ENCODE measurements at regions not wholly inside any gene's neighbourhood (a gene's known extent, or its start where the extent isn't known, plus 50 kb on each side); places are given as distances from the start of the nearest gene placed in this dataset.
"Not testable (repeated sequence)": the region's sequence is repeated elsewhere in the genome, so short reads cannot be mapped to it uniquely, and the experiment has no call there.

DNA sequence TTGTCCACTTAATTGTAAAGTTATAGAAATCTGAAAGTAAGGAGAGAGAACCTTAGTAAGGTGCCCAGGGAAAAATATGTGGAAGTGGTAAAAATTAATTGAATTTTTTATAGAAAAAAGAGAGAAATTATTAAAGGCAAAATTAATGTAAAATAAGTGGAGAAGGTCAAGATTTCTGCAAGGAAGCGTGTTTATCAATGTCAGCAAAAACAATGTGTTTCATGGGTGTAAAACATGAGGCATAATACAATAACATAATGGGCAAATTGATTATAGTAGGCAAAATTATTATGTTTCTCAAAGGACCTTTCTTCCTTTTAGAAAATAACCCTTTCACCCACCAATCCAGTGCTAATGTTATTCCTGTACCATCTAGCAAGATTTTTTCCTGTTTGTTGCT, 1520.1 kb downstream of the REEP3 start:
- Histone ChIP-seq H3K4me3 (ENCODE audit: low read depth, low read length) (no peak overlapping the region), H3K36me3 (ENCODE audit: control insufficient read depth, insufficient read depth, low read length) (no peaks in the 10 kb centered on the region), H3K27me3 (ENCODE audit: control insufficient read depth, insufficient read depth, low read length) (no peaks in the 10 kb centered on the region)
- no peak for DNase-seq (ENCODE audit: low read depth)
- TF ChIP-seq, protein P1, sequence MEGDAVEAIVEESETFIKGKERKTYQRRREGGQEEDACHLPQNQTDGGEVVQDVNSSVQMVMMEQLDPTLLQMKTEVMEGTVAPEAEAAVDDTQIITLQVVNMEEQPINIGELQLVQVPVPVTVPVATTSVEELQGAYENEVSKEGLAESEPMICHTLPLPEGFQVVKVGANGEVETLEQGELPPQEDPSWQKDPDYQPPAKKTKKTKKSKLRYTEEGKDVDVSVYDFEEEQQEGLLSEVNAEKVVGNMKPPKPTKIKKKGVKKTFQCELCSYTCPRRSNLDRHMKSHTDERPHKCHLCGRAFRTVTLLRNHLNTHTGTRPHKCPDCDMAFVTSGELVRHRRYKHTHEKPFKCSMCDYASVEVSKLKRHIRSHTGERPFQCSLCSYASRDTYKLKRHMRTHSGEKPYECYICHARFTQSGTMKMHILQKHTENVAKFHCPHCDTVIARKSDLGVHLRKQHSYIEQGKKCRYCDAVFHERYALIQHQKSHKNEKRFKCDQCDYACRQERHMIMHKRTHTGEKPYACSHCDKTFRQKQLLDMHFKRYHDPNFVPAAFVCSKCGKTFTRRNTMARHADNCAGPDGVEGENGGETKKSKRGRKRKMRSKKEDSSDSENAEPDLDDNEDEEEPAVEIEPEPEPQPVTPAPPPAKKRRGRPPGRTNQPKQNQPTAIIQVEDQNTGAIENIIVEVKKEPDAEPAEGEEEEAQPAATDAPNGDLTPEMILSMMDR (IDR thresholded peaks at IDR 0.05; ENCODE audit: insufficient read depth, low read length, poor library complexity, severe bottlenecking): no peak

DNA sequence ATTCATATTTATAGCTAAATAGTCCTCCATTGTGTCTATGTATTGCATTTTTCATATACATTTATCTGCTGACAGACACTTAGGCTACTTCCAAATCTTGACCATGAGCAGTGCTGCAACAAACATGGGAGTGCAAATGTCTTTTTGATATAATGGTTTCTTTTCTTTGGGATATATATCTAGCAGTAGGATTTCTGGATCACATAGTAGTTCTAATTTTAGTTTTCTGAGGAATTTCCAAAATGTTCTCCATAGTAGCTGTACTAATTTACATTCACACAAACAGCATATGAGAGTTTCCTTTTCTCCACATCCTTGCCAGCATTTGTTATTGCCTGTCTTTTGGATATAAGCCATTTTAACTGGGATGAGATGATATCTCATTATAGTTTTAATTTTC, 1521.3 kb downstream of the REEP3 start:
- no peaks in the 10 kb centered on the region for H3K27me3 ChIP-seq (ENCODE audit: control insufficient read depth, insufficient read depth, low read length)
- TF ChIP-seq, protein P1 (IDR thresholded peaks at IDR 0.05; ENCODE audit: insufficient read depth, low read length, poor library complexity, severe bottlenecking): no peak

DNA sequence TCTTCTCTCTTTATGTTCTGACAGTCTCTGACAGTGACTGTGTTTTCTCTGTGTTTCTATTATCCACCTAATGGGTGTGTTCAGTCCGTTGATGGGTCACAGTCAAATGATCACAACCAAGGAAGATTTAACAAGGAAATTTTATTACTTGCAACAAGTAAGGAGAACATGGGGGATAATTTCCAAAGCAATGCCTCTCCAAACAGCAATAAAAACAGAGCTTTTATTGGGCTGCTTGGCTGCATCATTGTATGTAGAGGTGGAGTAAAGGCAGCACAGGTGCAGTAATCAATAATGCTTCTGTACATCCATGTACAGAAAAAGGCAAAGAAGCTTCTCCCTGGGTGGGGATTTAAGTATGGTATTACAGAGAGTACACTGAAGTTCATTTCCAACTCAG, 1525.6 kb downstream of the REEP3 start:
- Histone ChIP-seq H3K27me3 (ENCODE audit: control insufficient read depth, insufficient read depth, low read length) (no peaks in the 10 kb centered on the region), H3K4me3 (ENCODE audit: low read depth, low read length) (no peak overlapping the region), H3K36me3 (ENCODE audit: control insufficient read depth, insufficient read depth, low read length) (no peaks in the 10 kb centered on the region)
- DNase-seq (ENCODE audit: low read depth): no peak
- TF ChIP-seq, protein P1 (IDR thresholded peaks at IDR 0.05; ENCODE audit: insufficient read depth, low read length, poor library complexity, severe bottlenecking): no peak

More for the DNA sequence above, 1521.3 kb downstream of the REEP3 start:
- no peak overlapping the region for H3K4me3 ChIP-seq (ENCODE audit: low read depth, low read length)
- no peak for DNase-seq (ENCODE audit: low read depth)
- H3K36me3 ChIP-seq (ENCODE audit: control insufficient read depth, insufficient read depth, low read length): no peaks in the 10 kb centered on the region

DNA sequence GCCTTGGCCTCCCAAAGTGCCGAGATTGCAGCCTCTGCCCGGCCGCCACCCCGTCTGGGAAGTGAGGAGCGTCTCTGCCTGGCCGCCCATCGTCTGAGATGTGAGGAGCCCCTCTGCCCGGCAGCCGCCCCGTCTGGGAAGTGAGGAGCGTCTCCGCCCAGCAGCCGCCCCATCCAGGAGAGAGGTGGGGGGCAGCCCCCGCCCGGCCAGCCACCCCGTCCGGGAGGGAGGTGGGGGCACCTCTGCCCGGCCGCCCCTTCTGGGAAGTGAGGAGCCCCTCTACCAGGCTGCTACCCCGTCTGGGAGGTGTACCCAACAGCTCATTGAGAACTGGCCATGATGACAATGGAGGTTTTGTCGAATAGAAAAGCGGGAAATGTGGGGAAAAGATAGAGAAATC, 1530.9 kb downstream of the REEP3 start:
- not testable (repeated sequence) for H3K4me3 ChIP-seq (ENCODE audit: low read depth, low read length); H3K36me3 ChIP-seq (ENCODE audit: control insufficient read depth, insufficient read depth, low read length); H3K27me3 ChIP-seq (ENCODE audit: control insufficient read depth, insufficient read depth, low read length); DNase-seq (ENCODE audit: low read depth)

DNA sequence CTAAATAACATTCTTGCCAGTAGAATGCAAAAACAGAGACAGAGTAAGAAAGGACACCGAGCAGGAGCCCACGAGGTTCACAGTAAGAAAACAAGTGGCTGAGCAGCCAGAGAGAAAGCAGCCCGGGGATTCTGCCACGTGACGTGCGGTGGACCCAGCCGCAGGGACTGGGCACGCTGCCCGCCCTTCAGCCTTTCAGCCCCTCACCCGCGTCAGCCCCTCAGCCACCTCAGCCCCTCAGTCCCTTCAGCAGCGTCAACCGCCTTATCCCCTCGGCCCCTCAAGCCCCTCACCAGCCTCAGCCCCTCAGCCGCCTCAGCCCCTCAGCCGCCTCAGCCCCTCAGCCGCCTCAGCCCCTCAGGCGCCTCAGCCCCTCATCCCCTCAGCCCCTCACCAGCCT, 1532.2 kb downstream of the REEP3 start:
- H3K36me3 ChIP-seq (ENCODE audit: control insufficient read depth, insufficient read depth, low read length); DNase-seq (ENCODE audit: low read depth); H3K4me3 ChIP-seq (ENCODE audit: low read depth, low read length); H3K27me3 ChIP-seq (ENCODE audit: control insufficient read depth, insufficient read depth, low read length): not testable (repeated sequence)

DNA sequence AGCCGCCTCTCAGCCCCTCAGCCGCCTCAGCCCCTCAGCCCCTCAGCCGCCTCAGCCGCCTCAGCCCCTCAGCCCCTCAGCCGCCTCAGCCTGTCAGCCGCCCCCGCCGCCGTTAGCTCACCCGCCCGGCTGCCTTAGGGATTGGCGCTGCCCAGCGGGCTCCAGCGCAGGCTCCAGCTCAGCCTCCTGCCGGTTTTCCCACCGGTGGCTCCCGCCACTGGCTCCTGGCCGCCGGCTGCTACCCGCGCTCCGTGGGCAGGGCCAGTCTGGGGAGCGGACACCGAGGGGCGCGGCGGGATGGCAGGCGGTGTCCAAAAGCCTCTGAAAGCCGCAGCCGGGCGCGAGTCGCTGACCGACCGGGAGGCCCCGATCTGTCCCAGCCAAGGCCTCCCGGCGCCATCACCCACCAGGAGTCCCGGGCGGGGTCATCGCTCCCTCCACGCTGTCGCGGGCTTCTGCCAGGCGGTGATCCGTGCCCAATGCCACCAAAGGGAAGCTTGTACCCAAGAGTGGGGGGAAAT, 1532.7 kb downstream of the REEP3 start:
- not testable (repeated sequence) for H3K4me3 ChIP-seq (ENCODE audit: low read depth, low read length); H3K36me3 ChIP-seq (ENCODE audit: control insufficient read depth, insufficient read depth, low read length); DNase-seq (ENCODE audit: low read depth); H3K27me3 ChIP-seq (ENCODE audit: control insufficient read depth, insufficient read depth, low read length)

DNA sequence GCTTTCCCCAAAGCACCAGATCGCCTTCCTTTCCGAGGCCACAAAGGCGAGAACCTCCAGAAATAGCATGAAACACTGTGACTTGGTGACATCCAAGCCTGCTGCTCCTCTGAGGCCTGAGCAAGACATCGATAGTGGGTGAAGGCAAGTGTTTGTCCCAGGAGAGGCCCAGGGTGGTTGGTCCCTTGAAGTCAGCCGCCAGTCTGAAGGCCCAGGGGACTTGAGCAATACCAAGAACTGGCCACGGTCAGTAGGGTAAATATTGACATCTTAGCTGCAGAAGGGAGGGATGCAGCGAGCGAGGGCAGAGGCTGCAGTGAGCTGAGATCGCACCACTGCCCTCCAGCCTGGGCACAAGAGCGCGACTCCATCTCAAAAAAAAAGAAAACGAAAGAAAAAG, 1533.5 kb downstream of the REEP3 start:
- H3K36me3 ChIP-seq (ENCODE audit: control insufficient read depth, insufficient read depth, low read length); H3K27me3 ChIP-seq (ENCODE audit: control insufficient read depth, insufficient read depth, low read length); DNase-seq (ENCODE audit: low read depth); H3K4me3 ChIP-seq (ENCODE audit: low read depth, low read length): not testable (repeated sequence)

DNA sequence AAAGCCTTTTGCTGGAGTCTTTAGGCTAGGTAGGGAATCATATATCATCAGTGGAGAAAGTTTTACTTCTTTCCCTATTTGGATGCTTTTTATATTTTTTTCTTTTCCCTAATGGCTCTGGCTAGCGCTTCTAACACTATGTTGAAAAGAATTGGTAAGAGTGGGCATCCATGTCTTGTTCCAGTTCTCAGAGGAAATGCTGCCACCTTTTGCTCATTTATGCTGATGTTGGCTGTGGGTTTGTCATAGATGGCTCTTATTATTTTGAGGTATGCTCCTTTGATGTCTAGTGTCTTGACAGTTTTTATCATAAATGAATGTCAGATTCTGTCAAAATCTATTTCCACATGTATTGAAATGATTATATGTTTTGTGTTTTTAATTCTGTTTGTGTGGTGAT, 1544.1 kb downstream of the REEP3 start:
- DNase-seq (ENCODE audit: low read depth): no peak

More for the DNA sequence above, 1544.1 kb downstream of the REEP3 start:
- TF ChIP-seq, protein P1 (IDR thresholded peaks at IDR 0.05; ENCODE audit: insufficient read depth, low read length, poor library complexity, severe bottlenecking): no peak
- H3K4me3 ChIP-seq (ENCODE audit: low read depth, low read length): no peak overlapping the region
- no peaks in the 10 kb centered on the region for H3K27me3 ChIP-seq (ENCODE audit: control insufficient read depth, insufficient read depth, low read length)
- H3K36me3 ChIP-seq (ENCODE audit: control insufficient read depth, insufficient read depth, low read length): no peaks in the 10 kb centered on the region

Data from kidney epithelial cell (primary cell).